ENCODE measurements at regions not wholly inside any gene's neighbourhood (a gene's known extent, or its start where the extent isn't known, plus 50 kb on each side); places are given as distances from the start of the nearest gene placed in this dataset.
"Not testable (repeated sequence)": the region's sequence is repeated elsewhere in the genome, so short reads cannot be mapped to it uniquely, and the experiment has no call there.

- no peak for DNase-seq
These were observed 274.1 kb downstream of the REEP3 start for GRCh38 chr10:63795094-63795860.

DNA sequence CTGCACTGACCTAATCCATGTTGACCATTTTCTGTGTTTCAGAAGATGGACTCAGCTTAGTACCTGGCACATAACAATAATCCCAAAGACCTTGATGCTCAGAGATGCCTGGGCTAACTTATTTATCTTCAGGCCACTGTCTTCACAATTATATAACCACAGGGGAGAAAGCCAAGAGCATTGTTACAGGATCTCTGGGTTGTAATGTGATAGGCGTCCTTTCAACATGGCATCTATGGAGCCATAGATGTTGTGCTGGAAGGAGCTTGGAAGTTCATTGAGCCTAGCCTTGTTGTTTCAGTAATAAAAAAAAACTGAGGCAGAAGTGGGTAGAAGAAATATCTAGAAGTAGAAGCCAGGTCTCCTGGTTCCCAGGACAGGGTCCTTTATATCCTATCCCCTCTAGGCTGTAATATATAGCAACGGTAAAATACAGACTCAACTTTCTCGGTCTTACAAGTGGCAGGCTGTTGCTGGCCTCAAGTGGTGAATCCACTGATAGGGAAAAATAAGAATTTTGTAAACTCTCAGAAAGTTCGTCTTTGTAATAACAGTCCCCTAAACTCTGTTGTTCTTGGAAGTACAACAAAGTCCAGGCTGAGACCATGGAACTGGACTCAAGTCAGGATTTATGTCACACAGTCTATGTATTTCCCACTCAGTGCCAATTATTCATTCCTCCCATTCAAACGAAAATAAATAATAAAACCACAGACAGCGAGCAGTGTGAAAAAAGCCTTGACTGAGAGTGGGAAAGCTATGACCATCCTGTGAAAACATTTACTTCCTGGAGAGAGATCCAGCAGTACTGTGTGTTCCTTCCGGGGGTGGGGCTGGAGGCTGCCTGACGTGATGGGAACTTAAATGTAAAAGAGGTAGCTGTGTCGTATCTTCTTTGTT is 277.6 kb downstream of the REEP3 start:
- DNase-seq: no peak

- DNase-seq: no peak
These were observed 278.5 kb downstream of the REEP3 start for GRCh38 chr10:63799521-63800300.

GRCh38 chr10:63801166-63801565 is 280.0 kb downstream of the REEP3 start:
- DNase-seq: no peak

DNA sequence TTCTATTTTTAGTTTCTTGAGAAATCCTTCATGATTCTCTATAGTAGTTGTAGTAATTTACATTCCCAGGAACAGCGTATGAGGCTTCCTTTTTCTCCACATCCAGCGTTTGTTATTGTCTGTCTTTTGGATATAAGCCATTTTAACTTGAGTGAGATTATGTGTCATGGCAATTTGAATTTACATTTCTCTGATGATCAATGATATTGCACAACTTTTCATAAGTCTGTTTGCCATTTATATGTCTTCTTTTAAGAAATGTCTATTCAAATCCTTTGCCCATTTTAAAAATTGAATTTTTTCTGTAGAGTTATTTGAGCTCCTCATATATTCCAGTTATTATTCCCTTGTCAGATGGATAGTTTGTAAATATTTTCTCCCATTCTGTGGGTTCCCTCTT is 285.1 kb downstream of the REEP3 start:
- DNase-seq: no peak

GRCh38 chr10:63812501-63812900 is 291.3 kb downstream of the REEP3 start:
- DNase-seq: no peak

- no peak for DNase-seq
These were observed 298.6 kb downstream of the REEP3 start for GRCh38 chr10:63819753-63820329.

DNA sequence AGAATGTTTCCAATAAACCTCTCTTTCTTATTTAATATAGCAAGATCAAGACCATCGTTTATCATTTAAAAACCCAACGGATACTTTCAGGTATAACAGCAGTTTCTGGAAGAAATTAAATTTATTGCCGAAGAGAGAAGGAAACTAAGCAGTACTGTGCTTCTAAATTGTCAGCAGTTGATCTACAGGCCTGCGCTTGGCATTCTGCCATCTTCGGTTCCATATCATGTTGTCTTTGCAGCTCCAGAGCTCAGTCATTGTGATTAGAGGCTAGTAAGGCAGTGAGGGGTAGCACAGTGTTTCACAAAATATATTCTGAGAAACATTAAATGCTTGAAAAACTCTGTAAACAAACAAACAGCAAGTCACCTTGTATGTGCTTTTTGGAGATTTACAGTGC is 301.3 kb downstream of the REEP3 start:
- DNase-seq: no peak

DNA sequence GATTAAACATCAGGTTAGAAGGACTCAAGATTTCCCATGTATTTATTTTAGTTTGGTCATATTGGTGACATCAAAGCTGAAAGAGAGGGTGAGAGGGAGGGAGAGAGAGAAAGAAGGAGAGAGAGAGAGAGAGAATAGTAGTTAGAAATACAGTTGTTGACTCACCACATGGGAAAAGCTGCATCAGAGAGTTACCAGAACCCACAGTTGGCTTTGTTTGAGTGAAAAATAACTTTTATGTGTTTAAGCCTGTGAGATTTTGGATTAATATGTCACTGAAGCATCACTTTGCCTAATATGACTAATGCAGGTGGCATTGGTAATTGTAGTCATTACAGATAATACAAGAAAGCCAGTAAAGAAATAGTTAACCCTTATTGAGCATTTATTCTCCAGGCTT is 303.9 kb downstream of the REEP3 start:
- DNase-seq: no peak

- no peak for DNase-seq
These were observed 304.6 kb downstream of the REEP3 start for GRCh38 chr10:63825766-63826165.

GRCh38 chr10:63827018-63827417 is 305.8 kb downstream of the REEP3 start:
- not testable (repeated sequence) for DNase-seq

DNA sequence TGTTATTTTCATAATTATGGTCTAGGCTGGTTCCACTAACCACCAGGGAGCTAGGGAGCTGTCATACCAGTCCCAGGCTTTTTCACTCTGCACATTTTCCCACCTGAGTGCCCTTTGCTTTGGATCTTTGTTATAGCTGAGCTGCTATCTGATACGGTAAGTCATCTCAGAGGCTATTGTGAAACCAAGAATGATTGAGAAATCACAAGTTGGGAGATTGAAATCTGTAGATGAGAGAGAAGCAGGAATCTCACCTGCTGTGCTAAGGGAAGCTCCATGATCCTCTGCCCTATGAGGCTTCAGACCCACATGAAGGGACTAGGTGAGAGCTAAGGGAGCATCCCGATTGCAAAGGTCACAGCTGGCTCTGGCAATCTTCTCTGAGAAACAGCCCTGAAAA is 307.8 kb downstream of the REEP3 start:
- no peak for DNase-seq

DNA sequence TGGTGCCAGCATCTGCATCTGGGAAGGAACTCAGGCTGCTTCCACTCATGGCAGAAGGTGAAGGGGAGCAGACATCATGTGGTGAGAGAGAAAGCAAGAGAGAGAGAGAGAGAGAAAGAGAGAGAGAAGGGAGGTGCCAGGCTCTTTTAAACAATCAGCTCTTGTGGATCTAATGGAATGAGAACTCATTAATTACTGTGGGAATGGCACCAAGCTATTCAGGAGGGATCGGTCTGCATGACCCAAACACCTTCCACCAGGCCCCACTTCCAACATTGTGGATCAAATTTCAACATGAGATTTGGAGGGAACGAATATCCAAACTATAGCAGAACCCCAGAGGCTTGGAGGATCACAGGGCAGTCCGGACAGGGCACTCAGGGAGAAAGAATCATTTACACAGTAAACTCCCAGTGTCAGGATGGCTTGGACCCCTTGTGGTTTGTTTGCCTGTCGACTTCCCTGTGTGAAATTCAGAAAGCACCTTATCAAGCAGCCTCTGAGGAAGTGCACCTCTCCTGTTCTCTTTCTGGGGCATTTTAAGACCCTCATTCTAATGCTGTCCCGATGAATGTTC is 308.5 kb downstream of the REEP3 start:
- DNase-seq: no peak

DNA sequence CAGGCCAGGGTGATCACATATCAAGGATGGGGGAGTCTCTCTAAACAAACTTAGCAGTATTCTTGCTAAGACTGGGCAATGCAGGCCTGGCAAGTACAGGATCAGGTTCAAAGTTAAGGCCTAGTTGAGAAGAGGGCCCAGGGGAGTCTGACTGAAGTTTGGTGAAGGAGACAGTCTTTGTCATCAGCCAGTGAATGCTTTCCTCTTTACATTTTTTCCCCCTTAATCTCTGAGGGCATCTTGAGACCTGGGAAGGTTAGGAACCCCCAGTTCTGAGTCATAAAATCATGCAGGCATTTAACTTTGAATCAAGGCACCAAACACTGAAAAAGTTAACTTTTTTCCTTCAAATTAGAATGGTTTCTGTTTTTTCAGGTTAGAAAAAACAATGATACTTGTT is 311.5 kb downstream of the REEP3 start:
- no peak for DNase-seq

DNA sequence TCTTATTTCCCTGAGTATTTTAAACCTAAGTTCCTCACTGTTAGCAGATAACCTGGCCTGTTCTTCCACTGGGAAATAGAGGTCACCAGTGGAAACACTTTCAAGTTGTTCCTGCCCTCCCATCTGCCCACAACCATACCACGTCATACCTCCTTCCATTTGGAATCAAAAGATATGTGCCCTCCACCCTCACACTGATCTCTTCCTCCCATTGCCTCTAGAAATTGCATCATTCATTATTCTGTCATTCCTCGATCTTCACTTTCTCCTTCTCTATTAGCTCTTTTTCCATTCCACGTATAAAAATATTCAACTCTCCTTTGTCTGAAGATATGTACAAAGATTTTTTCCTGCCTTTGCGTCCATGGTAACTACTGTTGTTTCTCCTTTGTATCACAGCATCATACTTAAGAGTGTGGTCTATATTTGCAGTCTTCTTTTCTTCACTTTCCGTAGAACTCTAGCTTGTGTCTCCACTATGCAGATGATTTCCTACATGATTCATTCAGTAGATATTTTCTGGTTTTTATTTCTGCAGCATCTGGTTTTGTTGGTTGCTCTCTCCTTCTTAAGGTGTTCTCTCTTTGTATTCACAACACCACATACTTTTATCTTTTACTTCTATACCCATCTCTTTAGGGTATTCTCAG is 312.3 kb downstream of the REEP3 start:
- DNase-seq: no peak

DNA sequence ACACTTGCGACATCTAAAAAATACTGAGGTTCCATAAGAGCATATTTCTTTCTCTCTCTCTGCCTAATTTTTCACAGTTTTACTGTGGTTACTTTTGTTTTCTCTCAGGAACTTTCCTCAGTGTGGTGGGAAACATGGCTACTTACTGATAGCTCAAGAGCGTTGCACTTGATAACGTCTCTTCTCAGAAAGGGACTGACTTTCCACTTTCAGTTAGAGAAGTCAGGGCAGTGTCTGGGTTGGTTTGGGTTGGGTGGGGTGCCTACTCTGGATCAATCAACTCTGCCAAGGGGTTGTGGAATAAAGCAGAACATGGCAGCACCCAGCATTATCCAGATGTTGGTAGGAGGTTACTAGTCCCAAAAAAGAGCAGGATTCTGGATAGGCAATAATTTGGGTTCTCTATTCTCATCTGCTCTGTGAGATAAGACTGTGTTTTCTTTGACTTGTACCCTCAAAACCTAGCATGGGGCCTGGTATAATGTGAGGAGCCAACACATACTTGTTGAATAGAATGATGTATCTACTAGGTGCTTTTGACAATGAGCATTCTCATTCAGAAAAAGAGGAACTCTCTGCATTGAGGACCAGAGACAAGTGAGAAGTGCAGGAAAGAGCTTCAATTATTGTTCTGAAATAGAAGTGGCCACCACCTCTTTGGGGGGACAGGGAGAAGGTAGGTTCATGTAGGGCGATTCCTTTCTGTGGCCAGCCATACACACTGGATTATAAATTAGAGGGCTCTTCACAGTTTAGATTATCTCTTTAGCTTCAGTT is 315.7 kb downstream of the REEP3 start:
- no peak for DNase-seq

- no peak for DNase-seq
These were observed 320.6 kb downstream of the REEP3 start for GRCh38 chr10:63841761-63842160.

DNA sequence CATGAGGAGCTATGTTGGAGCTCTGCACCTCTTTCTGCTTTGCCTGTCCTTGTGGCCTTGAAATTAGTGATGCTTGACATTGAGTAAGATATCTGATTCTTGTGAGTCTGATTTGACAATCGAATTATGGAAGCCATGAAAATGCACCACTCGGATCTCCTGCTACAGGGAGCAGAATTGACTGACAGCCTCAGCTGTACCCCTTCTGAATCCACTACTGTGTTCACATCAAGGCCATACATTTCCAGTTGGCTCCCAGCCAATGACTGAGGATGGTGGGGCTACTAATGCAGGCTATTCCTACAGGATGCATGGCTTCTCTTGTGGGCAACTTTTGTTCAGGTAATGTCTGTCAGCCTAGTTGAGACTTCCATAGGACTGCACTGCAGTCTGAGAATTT is 321.9 kb downstream of the REEP3 start:
- DNase-seq: no peak

DNA sequence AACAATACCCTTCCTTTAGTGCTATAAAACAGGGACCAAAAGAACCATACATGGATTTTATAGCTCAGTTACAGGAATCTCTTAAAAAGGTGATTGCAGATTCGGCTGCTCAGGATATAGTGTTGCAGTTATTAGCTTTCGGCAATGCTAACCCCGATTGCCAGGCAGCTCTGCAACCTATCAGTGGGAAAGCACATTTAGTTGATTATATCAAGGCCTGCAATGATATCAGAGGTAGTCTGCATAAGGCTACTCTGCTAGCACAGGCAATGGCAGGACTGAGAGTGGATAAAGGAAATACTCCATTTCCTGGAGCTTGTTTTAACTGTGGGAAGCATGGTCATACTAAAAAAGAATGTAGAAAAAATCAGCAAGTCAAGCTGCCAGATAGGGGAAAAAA is 327.7 kb downstream of the REEP3 start:
- DNase-seq: not testable (repeated sequence)

GRCh38 chr10:63862860-63863259 is 341.7 kb downstream of the REEP3 start:
- no peak for DNase-seq

DNA sequence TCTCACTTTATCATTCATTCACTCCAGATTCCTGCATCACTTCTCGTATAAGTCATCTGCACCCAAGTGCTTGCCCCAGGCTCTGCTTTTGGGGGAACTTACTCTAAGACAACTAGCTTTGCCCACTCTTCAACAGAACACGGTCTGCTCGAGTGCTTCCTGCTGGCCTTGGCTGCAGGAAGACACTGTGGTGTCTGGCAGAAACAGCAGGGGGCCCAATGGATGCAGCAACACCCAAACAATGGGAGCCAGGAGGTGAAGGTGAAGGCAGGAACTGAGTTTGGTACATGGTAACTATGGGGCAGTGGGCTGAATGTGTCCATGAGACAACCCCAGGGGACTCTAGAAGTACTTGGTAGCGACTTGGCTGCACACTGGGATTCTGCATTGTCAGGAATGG is 344.0 kb downstream of the REEP3 start:
- no peak for DNase-seq

Data from CD4-positive, alpha-beta T cell treated with Interleukin-10 for 1 hour (primary cell).